Spinal cord (tissue), 9 donors: ENCODE measurements at regions not wholly inside any gene's neighbourhood (a gene's known extent, or its start where the extent isn't known, plus 50 kb on each side); places are given as distances from the start of the nearest gene placed in this dataset.

Source experiments
- DNase-seq, 6 donors: peaks; one replicate each; pipeline versions ENCODE4 v3.0.0 to v3.0.0-alpha.2; 2013 to 2015; ENCODE audit warnings: low spot score in 6 of 6, low read depth in 4 of 6
- H3K27ac ChIP-seq: one replicate; pipeline ENCODE4 v1.5.1; 2013; ENCODE audit warnings: low read depth, low read length, control low read depth
- H3K27me3 ChIP-seq: one replicate; pipeline ENCODE4 v1.6.1; 2013; ENCODE audit warnings: low read length; ENCODE audit not compliant: control insufficient read depth, insufficient read depth
- H3K36me3 ChIP-seq: one replicate; pipeline ENCODE4 v1.6.1; 2013; ENCODE audit warnings: low read length; ENCODE audit not compliant: control insufficient read depth, insufficient read depth
- H3K4me1 ChIP-seq: one replicate; pipeline ENCODE4 v1.6.1; 2013; ENCODE audit warnings: low read length; ENCODE audit not compliant: control insufficient read depth, insufficient read depth
- H3K4me3 ChIP-seq: one replicate; pipeline ENCODE4 v1.5.1; 2013; ENCODE audit warnings: low read depth, low read length, control low read depth
- H3K9me3 ChIP-seq: one replicate; pipeline ENCODE4 v1.6.1; 2013; ENCODE audit warnings: low read length; ENCODE audit not compliant: control insufficient read depth, insufficient read depth
- WGBS: methylation state at CpG from one replicate; pipeline ENCODE4 v1.1.5; 2013; ENCODE audit warnings: missing lambda C conversion rate; ENCODE audit not compliant: insufficient coverage; 5-methylcytosine and 5-hydroxymethylcytosine counted together
- donor health status: healthy.

DNA sequence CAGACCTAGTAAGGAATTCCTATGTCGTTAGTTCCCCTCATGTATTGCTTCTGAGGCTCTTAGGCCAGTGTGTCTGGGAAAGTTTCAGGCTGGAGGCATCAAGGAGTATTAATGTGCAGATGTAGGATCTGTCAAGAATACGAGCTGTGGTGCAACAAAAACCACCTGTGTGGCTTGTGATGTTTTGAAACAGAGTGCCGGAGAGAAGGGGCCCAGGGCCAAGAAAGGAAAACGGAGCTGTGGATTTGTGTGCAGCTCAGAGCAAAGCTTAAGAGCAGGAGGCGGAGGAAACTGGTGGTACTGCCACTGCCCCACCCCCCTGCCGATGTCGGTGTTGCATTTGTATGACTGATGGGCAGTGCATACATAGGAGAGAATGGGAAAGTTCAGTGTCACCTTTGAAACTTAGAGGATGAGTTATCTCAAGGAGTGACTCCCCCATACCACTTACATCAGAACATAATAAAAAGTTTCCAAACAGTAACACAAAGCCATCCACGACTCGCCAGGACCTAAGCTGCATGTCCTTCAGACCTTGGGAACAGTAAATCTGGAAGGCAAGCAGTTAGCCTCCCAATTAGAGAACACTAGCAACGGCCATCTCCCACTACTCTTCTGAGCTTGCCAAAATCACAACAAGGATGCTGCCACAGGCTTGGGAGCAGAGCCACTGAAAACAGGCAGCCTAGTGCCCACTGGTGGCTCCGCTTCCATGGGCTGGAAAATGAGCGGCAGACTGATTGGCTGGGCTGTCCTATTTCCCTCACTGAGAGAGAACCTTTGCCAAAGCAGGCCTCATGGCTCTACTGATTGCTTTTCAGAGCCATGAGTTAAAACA, 152.7 kb upstream of the NT5C1B start:
- Histone ChIP-seq H3K4me3 (no peak overlapping the region), H3K27me3 (no peaks in the 10 kb centered on the region), H3K36me3 (no peaks in the 10 kb centered on the region), H3K9me3 (no peaks in the 10 kb centered on the region), H3K4me1 (peaks cover 4% of the 10 kb centered on the region), H3K27ac (no peak overlapping the region)
- 66% methylated on average over 9 of the region's 12 CpGs for WGBS
- peak in 4 of 6 donors; percentile 28 to 76 (median 50) for DNase-seq

DNA sequence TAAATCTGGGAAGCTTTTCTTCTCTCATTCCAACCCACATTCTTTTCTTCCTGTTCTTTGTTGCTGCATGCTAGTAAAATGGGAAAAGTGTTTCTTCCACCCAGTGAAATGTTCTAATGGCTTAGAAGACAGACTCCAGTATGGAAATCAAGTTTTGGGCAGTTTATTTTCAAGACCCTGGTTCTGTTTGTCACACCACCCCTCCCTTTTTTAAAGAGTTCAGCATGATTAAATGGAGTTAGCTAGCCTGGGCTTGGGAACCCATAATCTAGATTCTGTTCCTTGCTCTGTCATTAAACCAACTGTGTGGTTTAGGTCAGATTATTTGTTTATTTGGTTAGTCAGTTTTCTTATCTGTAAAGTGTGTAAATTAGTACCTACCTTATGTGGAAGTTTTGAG, 151.8 kb upstream of the NT5C1B start:
- no peak overlapping the region for H3K27ac ChIP-seq
- H3K9me3 ChIP-seq, result no peaks in the 10 kb centered on the region
- no peak overlapping the region for H3K4me3 ChIP-seq
- H3K27me3 ChIP-seq, result no peaks in the 10 kb centered on the region
- peaks cover 4% of the 10 kb centered on the region for H3K4me1 ChIP-seq
- no peaks in the 10 kb centered on the region for H3K36me3 ChIP-seq
- DNase-seq, result no peak

DNA sequence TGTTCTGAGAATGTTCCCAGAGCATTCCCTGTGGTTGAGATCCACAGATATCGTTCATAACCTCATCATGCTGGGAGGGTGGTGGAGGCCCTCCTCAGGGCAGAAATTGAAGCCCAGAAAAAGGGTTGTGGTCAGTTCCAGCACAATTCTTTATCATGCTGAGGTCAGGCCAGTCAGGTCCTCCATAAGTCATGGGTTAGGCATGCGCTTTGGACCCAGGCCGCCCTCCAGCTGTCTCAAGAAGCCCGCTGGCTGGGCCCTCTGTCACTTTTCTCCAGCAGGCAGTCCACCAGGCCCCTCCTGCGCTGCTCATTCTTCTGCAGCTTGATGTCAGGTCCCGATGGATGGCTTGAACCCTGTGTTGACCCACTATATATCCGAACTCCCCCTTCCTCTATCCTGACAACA, 151.1 kb upstream of the NT5C1B start:
- no peaks in the 10 kb centered on the region for H3K27me3 ChIP-seq
- no peak overlapping the region for H3K27ac ChIP-seq
- DNase-seq, result no peak
- WGBS, result 93% methylated on average over 6 of the region's 7 CpGs
- H3K4me3 ChIP-seq, result no peak overlapping the region
- H3K4me1 ChIP-seq, result peaks cover 4% of the 10 kb centered on the region
- no peaks in the 10 kb centered on the region for H3K36me3 ChIP-seq
- no peaks in the 10 kb centered on the region for H3K9me3 ChIP-seq

DNA sequence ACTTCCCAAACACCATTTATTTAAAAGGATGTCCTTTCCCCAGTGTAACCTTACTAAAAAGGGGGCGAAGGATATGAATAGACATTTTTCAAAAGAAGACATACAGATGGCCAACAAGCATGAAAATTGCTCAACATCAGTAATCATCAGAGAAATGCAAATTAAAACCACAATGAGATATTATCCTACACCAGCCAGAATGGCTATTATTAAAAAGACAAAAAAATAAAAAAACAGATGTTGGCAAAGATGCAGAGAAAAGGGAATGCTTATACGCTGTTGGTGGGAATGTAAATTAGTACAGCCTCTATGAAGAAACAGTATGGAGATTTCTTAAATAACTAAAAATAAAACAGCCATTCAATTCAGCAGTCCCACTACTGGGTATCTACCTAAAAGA, 142.3 kb upstream of the NT5C1B start:
- WGBS, result no CpG with 5 or more reads among the region's 2 CpGs
- Histone ChIP-seq H3K27ac (no peak overlapping the region), H3K36me3 (no peaks in the 10 kb centered on the region), H3K4me1 (no peaks in the 10 kb centered on the region), H3K9me3 (peaks cover 2% of the 10 kb centered on the region), H3K4me3 (no peak overlapping the region), H3K27me3 (no peaks in the 10 kb centered on the region)
- no peak for DNase-seq

DNA sequence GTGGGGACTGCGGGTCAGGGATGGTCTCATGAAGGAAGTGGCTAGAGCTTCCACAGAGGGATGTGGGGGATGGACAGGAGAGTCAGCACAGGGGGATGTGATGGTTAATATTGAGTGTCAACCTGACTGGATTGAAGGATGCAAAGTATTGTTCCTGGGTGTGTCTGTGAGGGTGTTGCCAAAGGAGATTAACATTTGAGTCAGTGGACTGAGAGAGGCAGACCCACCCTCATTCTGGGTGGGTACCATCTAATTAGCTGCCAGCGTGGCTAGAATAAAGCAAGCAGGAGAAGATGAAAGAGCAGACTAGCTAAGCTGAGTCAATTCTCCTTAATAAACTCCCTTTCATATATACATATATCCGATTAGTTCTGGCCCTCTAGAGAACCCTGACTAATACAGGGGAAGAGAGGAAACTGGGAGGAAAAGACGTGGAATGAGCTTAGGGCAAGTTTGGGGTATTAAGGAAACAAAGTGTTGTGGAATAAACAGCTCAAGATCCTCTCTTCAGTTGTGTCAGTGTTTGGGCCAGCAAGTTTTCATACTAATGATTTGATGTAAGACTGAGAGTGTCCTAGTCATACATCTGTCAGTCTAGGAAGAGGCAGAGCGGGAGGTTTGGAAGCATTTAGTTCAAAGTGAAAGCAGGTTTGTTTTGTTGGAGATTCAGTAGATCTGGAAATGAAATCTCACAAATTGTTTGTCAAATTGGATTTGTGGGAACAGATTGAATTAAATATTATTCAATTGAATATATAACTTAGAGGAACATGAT, 135.2 kb upstream of the NT5C1B start:
- Histone ChIP-seq H3K27me3 (no peaks in the 10 kb centered on the region), H3K4me3 (no peak overlapping the region), H3K27ac (no peak overlapping the region), H3K9me3 (no peaks in the 10 kb centered on the region), H3K36me3 (no peaks in the 10 kb centered on the region), H3K4me1 (no peaks in the 10 kb centered on the region)
- DNase-seq, result no peak
- WGBS, result 79% methylated on average over 3 of the region's 5 CpGs

DNA sequence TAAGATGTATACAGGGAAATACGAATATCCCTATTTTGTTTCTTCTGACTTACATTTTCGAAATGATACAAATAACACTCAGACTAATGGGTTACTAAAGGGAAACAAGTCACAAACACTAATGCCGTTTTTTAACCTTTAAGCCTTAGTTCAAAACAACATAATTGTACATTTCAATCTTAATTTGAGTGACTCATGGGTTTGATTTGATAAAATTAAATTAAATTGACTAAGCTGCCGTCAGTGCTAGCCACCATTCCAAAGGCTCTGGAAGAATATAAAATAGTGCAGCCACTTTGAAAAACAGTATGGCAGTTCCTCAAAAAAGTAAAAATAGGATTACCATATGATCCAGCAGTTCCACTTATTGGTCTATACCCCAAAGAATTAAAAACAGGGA, 133.8 kb upstream of the NT5C1B start:
- WGBS, result no CpG with 5 or more reads among the region's 4 CpGs
- H3K27me3 ChIP-seq, result no peaks in the 10 kb centered on the region
- no peak for DNase-seq

DNA sequence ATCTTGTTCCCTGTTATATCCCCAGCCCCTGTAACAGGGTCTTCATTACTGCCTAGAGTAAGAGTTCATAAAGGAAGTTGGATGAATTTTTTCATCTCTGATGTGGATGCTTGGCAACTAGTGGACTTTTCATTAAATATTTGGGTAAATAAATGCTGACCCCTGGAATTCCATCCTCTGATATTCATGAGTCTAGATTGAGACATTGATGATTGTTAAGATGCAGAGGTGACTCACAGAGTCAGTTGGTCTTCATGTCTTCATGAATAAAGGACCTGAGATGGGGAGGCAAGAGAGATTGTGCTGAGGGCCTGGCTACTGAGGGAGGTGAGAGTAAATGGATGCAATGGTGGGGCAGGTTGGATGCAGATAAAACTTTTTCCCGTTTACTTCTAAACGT, 132.7 kb upstream of the NT5C1B start:
- Histone ChIP-seq H3K36me3 (no peaks in the 10 kb centered on the region), H3K27me3 (no peaks in the 10 kb centered on the region), H3K9me3 (no peaks in the 10 kb centered on the region), H3K4me1 (no peaks in the 10 kb centered on the region), H3K4me3 (no peak overlapping the region), H3K27ac (peak overlapping the region; percentile 25)
- DNase-seq, result no peak
- WGBS, result 93% methylated on average over 2 of the region's 2 CpGs

More for the DNA sequence above, 133.8 kb upstream of the NT5C1B start:
- no peak overlapping the region for H3K4me3 ChIP-seq
- no peaks in the 10 kb centered on the region for H3K4me1 ChIP-seq
- no peaks in the 10 kb centered on the region for H3K9me3 ChIP-seq
- H3K36me3 ChIP-seq, result no peaks in the 10 kb centered on the region
- no peak overlapping the region for H3K27ac ChIP-seq

DNA sequence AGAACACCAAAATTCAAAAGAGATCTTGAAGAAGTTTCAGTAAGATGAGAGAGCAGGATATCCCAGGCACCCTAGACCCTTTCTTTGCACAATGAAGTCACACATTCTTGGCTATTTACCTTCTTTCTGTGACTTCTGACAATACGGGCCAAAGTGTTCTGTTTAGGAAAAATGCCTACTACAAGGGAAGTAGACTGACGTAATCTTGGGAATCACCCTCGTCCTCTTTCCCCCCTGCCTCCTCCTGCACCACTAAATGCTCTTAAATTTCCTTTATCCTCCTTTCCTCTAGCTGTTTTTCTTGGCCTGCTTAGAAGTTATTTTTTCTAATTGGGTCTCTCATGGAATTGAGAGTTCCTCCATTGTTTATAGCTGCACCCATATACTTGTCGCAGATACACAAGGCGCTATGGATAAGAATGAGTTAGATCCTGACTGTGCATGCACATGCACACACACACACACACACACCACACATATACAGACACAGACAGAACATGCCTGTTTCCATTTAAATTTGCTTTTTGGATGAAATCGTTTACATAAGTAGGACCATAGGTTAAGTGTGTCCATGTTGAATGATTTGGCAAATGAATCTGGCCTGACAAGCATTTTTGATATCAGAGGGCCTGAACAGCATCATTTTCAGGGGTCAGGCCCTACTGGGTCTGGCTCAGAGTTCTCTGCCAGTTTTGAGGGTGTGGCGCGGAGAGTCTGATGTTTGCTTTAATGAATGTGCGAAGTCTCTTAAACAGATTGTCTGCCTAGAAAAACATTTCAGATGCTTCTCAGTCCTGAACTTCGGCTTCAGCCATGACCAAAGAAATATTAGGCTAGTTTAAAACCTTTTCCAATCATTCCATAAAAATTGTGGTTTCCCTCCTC, 131.9 kb upstream of the NT5C1B start:
- Histone ChIP-seq H3K27me3 (no peaks in the 10 kb centered on the region), H3K27ac (peak overlapping the region; percentile 25), H3K36me3 (no peaks in the 10 kb centered on the region), H3K4me3 (no peak overlapping the region), H3K4me1 (no peaks in the 10 kb centered on the region), H3K9me3 (no peaks in the 10 kb centered on the region)
- 87% methylated on average over 6 of the region's 10 CpGs for WGBS
- peak in 1 of 6 donors; percentile 33 for DNase-seq

DNA sequence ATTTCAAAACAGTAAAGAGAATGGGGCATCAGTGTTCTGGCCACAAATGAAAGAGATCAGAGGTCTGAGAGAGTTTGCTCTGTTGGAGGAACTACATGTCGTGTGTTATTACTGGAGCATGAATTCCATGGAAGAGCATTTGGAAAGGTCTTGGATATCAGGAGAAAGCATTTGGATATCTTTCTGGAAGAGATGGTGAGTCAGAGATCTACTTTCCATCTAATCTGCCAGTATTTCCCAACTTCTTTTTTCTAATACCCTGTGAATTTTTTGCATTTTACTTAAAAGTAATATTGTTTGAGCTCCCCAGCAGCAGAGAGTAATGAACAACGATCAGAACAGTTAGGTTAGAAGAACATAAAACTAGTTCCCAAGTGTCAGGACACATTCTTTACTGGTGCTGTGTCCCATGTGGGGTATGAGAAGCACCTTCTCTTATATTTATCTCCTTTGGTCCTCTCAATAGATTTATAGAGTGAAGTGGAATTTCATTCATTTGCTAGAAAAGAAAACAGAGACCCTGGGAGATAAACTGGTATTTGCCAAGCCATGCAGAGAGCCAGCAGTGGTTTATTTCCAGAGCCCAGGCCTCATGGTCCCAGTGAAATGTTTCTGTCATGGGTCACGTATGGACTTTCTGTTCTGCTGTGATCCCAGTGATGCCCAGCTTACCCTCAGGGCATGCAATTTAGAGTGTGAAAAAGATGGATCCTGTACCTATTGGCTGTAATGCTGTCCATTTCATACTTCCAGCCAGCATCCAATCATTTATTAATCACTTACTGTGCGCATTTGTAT, 130.8 kb upstream of the NT5C1B start:
- H3K4me3 ChIP-seq, result no peak overlapping the region
- DNase-seq, result no peak
- H3K27ac ChIP-seq, result no peak overlapping the region
- no peaks in the 10 kb centered on the region for H3K27me3 ChIP-seq
- WGBS, result no CpG with 5 or more reads among the region's 4 CpGs
- no peaks in the 10 kb centered on the region for H3K36me3 ChIP-seq
- H3K4me1 ChIP-seq, result no peaks in the 10 kb centered on the region
- H3K9me3 ChIP-seq, result no peaks in the 10 kb centered on the region
